EH (cell line): ENCODE measurements at regions not wholly inside any gene's neighbourhood (a gene's known extent, or its start where the extent isn't known, plus 50 kb on each side); places are given as distances from the start of the nearest gene placed in this dataset.

Source experiments
- DNase-seq: peaks from one replicate; pipeline ENCODE4 v3.0.0-alpha.2; 2015; ENCODE audit warnings: low read depth

DNA sequence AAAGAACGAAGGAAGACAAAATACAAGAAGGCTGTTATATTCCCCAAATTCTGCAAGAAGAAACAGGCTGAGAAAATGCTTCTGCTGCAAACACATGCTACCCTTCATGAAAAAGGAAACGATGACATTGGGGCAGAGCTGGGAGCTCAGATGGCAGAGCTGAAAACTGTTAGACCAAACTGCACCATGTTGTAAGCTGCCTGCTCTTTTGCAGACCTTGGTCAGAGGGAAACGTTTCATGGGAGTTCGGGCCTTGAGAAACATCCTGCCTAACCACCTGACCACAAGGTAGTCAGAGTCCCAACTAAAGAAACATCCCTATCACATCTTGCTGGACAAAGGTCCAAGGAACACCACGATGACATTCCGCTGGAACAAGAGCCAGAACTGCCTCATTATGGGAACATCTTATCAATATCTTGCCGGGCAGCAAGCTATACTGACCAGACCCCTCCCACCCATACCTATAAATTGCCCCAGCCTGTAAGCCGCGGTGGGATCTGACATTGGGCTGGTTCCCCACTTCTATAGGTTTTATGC is 110.7 kb upstream of the CTSC start:
- DNase-seq: no peak

DNA sequence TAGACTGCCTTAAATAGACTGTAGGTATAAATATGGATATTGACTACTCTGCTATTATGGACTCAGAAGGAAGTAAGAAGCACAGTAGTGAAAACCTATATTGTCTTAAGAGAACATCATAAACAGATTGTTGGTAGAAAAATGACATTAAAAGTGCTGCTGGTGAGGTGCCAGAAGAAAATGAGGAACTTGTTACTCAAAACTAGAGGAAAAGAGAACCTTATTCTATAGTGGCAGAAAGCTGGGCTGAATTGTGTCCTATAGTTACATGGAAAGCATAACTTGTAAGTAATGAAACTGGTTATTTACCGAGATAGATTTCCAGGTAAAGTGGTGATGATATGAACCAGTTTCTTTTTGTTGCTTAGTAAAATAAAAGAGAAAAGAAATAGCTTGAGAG is 109.7 kb upstream of the CTSC start:
- DNase-seq: no peak

DNA sequence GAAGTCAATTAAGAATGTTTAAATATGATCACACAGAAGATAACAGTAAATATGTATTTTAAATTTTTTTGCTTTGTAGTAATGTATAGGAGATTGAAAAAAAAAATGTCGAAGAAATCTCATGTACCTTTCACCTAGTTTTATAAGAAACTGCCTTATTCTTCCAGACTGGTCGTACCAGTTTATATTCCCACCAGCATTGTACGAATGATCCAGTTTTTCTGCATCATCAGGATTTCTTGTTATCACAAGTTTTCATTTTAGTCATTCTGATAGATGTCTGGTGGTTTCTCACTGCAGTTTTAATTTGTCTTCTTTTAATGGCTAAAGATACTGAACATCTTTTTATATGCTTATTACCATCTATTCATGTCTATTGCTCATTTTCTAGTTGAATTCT is 101.8 kb upstream of the CTSC start:
- DNase-seq: no peak

DNA sequence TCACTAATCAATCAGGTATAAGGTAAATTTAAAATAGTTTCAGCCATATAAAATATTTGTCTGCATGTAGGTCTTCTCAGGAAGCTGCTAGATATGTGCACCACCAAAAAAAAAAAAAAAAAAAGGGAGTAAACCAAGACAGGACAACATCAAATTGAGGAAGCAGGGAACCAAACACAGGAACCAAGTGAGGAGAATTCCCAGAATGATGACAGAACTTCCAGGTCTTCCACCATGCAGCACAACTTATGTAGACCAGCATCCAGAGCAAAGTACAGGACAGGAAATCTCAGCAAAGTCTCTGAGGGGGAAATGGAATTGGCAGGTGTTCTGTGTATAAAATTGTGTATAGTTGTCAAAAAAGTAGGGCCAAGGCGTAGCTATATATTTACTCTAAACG is 101.2 kb upstream of the CTSC start:
- DNase-seq: no peak

DNA sequence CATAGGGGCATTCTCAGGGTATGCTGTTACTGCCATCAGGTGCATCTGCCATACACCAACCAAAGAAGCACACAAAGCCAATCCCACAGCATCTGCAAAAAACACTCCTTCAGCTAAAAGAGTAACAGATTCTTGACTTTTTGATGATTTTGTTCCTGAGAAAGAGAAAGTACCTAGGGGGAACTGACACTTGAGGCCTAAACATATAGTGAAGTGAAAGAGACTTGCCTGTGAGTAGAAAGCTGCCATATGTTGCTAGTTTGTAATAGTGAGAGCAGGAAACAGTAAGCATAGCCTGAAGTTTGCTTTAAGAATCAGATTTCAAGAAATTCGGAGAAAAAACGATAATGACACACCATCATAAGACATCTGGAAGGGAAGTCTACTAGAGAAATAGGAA is 97.9 kb upstream of the CTSC start:
- no peak for DNase-seq

DNA sequence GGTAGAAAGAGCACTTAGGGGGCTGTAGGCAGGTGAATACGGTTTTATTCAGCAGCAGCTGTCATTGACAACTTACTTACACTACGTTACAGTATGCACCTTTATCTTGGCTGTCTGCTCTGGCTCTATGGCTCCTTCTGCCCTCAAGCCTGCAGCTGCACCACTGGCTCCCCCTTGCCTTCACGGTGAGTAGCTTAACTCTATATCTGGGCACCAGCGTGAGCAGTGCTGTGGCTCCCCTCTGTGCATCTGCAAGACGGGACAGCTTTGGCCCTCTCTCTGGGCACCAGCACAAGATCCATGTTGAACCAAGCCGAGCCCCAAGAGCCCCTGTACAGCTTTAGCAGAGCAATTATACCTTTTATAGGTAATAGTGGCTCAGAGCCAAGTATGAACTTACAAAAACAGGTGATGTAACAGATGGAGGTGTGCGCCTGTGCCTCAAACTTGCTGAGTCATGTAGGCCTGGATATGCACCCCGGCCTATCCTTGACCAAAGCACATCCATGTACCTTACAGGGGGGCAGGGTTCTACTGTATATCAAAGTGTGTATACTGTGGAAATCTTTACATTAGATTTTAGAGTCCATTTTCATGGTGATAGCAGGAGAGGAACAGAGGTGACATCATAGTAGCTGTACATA is 96.9 kb upstream of the CTSC start:
- DNase-seq: no peak

DNA sequence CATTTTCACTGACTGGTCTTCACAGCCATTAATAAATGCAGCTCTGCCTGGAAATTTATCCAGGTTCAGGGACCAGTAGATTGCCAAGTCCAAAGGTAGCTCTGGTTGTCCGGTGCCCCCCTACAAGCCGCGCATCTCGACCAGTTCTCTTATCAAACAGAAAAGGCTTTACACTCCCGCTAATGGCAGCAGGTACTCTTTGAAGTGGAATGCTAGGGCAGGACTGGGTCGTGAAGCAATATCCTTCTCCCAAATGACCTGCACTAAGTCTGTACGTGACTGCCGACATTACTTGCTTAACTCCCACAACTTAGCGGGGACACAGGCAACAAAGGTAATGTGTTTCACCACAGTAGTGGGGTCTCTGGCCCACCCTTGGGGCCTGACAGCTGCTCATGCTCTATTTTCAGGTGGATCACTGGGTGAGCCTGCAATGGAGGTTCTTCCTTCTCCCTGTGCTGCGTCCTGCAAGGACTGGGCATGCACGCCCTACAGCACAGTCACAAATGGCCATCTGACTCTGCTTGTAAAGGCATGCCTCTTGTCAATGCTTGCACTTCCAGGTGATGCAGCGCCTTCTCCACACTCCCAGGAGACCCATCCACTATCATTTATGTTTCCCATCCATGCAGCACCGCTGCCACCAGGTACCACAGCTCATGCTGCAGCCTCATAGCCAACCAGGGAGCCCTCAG is 96.1 kb upstream of the CTSC start:
- DNase-seq: no peak

DNA sequence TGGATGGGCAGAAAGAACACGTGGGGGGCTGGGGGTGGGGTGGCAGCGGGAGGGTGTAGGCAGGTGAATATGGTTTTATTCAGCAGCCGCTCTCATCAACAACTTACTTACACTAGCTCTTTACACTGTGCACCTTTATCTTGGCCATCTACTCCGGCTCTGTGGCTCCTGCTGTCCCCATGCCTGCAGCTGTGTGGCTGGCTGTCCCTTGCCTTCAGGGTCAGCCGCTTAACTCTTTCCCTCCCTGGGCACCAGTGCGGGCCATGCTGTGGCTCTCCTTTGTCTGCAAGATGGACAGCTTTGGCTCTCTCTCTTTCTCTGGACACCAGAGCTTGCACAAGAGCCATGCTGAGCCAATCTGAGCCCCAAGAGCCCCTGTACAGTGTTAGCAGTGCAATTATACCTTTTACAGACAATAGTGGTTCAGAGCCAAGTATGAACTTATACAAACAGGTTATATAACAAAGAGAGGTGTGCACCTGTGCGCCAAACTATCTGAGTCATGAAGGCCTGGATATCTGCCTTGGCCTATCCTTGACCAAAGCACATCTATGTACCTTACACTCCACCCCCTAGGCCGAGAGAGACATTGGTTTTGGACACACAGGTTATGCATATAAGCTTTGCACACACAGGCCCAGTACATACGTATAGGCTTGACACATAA is 94.3 kb upstream of the CTSC start:
- no peak for DNase-seq

DNA sequence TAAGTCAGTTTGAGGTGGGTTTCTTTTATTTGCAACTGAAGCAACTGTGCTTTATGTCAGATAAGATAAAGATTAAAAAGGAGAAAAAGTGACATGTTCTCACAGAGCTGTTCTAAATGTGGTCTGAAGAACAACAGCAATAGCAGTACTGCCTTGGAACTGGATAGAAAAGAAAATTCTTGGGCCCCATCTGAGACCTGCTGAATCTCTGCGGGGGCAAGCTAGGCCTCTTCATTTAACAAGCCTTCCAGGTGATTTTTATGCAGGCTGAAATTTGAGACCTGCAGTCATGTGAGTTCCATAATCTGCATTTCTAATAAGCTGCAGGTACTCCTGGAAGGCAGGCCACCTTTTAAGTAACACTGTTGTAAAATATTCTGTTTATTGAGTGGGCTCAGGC is 91.4 kb upstream of the CTSC start:
- DNase-seq: no peak

DNA sequence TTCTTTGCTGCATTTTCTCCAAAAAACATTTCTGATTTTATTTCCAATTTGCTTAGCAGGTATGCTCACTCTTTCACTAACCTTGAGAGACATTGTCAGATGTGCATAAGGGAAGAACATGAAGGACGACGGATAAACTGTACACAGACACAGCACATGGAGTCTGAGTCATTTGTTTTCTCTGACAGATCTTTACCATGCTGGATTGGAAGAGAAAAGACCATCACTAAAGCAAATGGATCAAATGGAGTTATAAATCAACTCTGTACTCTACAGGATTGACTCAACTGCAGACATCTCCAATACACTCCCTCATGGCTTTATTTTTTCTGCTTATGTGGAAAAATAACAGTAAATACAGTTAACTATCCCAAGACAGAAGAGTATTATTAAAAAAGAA is 90.2 kb upstream of the CTSC start:
- no peak for DNase-seq

DNA sequence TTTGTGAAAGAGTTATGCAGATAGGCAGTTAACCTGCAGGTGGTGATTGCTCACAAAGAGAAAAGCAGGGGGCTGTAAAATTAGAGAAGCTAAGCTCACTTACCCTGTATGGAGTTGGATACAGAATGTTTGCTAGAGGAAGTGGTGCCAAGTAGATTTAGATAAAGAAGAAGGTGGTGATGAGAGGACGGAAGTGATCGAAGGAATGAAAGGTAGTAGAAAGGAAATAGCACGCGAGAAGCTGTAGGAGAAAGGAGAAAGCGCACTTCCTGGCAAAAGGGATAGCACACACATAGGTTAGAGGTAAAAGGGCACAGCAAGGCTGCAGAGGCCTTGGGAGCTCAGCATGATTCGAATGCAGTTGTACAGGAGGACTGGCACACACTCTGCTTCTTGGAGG is 87.3 kb upstream of the CTSC start:
- DNase-seq: no peak

DNA sequence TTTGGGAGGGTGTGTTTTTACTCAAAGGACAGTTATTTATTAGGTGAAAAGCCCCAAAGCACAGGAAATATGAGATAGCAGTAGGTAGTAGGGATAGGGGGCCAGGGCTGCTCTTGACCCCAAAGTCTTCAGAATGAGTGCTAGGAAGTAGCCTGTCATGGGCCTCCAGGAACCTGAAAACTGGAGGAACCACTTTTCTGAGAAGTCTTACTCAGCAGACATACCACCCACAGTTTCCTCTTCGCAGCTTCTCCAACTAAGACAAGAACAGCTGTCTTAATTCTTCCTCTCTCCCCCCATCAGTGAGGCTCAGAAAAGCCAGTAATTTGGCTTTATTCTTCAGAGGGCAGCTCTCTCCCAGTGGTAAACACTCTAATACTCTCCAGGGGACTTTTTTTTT is 84.0 kb upstream of the CTSC start:
- DNase-seq: peak; percentile 43

DNA sequence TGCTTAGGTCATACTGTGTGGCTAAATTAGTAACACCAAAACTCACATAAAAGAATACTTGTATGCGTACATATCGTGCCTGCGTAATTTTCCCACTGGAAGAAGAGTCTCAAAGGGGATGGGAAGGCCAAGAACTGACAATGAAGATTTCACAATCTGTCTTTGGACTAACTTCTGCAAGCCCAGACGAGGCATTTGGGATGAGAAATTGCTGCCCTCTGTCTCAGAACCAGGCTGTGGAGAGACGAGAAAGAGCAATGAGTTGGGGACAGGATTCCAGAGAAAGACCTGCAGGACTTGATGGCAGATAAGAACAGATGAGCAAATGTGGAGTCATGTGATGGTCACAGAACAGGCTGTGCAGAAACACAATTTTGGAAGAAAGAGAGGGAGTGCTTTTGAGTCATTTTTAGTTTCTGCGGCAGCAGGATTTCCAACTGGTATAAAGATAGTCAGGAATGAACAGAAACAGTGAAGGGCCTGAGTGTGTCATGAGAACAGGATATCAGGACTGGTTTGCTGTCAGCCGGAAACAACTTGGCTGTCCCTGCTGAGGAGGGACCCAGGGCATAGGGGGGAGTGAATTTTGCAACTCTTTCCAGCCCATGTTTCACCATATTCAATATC is 82.7 kb upstream of the CTSC start:
- peak; percentile 95 for DNase-seq

DNA sequence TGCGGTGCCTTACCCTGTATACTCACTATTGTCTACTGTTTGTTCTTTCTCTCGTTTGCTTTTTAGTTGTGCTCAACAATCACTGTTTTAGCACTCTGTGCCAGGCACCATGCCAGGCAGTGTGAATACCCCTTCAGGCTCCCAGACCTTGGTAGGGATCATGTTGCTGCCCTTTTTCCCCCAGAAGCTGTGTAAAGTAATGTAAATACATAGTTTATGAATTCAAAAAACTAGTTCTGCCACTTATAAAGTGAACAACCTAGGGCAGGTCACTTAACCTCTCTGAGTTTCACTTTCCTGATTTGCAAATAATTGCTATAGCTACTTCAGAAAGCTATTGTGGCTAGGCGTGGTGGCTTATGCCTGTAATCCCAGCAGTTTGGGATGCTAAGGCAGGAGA is 81.0 kb upstream of the CTSC start:
- no peak for DNase-seq

DNA sequence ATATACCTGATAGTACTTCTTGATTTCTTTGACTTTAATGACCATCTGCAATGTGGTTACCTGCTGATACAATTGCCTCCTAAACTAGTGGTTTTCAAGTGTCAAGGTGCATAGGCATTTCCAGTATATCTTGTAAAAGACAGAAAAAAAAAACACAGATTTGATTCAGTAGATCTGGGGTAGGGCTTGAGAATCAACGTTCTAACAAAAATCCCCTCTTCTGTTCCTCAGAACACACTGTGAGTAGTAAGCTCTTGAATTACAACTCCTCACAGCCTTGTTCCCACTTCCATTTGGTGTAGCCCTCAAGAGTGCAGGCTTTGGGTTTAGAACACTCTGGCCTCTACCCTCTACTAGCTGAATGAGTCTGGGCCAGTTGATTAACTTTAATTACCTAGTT is 78.0 kb upstream of the CTSC start:
- DNase-seq: no peak

DNA sequence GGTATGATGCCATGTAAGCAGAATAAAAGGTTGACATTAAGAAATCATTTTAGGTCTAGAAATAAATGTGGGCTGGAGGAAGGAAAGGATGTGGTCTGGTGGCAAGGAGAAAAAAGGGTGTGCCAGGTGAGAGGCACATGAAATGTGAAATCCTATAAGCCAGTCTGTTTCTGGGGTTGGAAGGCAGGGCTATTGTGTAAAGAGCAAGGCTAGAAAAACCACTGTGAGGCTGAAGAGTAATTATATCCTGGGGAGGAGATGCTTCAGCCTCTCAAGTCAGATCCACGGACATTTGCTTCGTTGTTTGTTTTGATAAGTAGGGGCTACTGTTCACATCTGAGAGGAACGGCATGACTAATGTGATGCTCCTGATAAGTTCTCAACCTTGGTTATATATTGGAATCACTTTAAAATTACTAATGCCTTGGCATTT is 77.5 kb upstream of the CTSC start:
- peak; percentile 66 for DNase-seq

DNA sequence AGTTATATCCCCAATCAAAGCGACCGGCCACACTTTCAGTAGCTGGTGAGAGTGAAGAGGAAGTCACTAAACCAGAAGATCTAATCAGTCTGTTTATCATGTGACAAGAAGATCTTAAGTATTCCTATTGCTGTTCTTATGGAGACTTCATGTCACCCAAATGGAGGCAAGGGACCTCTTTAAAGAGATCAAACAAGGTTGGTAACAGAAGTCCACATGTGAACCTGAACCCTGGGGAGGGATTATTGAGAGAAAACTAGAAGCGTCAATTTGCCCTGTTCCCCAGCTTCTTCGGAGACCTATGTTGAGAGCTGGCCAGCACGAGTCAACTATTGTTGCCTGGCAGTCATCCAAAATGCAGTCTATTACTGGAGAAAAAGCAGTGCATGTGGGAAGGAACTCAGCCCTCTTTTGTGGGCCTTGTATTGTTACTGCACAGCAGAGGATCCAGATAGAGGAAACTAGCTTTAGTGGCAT is 76.9 kb upstream of the CTSC start:
- peak; percentile 70 for DNase-seq

DNA sequence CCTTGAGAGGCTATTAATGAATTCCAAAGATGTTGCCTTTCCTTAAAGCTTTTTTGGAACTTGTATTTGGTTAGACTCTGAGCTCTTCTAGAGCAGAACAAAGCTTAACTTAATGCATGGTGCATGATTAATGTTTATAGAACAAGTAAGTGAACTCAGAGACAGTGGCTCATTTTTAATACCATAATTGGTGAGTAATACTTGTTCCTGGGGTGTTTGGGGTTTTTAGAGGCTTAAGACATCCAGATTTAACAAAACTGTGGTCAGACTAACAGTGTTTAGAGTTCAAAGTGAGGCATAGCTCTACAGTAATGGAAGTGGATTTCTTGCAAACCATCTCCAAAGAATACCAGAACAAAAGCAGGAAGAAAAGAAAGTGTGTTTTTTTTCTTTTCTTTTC is 73.7 kb upstream of the CTSC start:
- peak; percentile 90 for DNase-seq

DNA sequence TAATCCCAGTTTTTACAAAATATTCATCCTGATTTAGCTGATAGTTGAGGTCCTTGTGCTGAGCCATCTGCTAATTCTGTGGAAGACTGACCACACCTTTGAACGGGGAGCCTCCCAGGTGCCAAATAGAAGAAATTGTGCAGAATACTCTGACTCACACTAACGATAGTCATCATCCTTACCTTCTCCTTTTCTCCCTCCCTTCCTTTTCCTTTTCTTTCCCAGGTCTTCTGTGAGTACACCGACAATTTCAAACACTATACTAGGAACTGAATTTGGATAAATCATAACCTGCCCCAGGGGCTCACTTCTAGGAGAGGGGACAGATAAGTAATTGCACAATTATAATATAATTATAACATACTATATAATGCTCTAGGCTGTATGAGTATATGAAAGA is 73.1 kb upstream of the CTSC start:
- no peak for DNase-seq

DNA sequence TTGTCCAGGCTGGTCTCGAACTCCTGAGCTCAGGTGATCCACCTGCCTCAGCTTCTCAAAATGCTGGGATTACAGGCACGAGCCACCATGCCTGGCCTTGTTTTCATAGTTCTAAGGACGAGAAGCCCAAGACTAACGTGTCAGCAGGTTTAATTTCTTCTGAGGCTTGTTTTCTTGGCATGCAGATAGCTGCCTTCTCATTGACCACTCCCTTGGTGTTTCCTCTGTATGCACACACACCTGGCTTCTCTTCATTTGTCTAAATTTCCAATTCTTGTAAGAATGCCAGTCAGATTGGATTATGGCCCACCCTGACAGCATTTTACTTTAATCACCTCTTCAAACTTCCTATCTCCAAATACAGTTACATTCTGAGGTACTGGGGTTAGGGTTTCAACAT is 72.5 kb upstream of the CTSC start:
- DNase-seq: no peak

DNA sequence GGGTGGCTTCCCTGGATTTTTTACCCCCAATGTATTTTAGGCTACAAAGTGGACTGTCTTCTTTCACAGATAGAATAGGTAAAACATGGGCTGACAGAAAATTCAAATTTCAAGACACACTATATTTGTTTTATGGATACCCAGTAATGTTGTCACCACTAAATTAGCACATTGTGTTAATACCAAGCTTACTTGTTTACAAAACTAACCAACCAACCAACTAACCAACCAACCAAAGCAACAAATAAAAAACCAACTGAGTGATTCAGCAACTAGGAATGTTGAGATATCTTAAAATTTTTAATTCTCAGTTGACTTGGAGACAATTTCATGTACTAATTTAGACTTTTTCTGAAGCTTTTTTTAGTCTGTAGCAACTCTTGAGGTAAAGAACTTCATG is 69.3 kb upstream of the CTSC start:
- no peak for DNase-seq

DNA sequence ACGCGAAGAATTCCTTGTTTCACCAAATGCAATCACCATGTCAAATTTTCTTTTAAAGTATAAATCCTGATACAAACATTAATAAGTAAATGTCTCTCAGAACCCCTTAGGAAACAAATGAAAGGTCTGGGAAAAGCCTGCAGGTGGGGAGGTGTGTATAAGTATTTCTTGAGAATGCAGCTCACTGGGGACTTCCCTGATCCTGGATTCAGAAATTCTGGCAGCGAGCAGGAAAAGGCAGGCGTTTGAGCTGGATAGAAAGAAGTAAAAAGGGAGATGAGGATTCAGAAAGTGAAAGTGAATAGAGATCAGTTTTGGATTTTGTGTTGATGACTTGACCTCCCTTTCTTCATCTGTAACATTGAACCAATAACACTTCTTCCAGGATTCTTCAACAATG is 68.3 kb upstream of the CTSC start:
- no peak for DNase-seq
